Mesothelial cell of epicardium (in vitro differentiated cells): ENCODE measurements at regions not wholly inside any gene's neighbourhood (a gene's known extent, or its start where the extent isn't known, plus 50 kb on each side); places are given as distances from the start of the nearest gene placed in this dataset.
A peak's percentile ranks its signal among the peaks of the same experiment; 100 is the strongest.

Experiments used
- DNase-seq, 2 experiments: peaks; one replicate each; pipeline ENCODE4 v3.0.0; 2021; ENCODE audit warnings: low spot score in 2 of 2; ENCODE audit not compliant: unreplicated experiment in 2 of 2
- H3K27ac Mint-ChIP-seq: 2 replicates; pipeline ENCODE4 v1.8.0; 2021; ENCODE audit warnings: mixed read lengths
- H3K27me3 Mint-ChIP-seq: 2 replicates; pipeline ENCODE4 v1.8.0; 2021; ENCODE audit warnings: low read depth, mixed read lengths
- H3K36me3 Mint-ChIP-seq: 2 replicates; pipeline ENCODE4 v1.8.0; 2021; ENCODE audit warnings: mixed read lengths
- H3K4me1 Mint-ChIP-seq: 2 replicates; pipeline ENCODE4 v1.8.0; 2021; ENCODE audit warnings: mixed read lengths
- H3K4me3 Mint-ChIP-seq: 2 replicates; pipeline ENCODE4 v1.8.0; 2021; ENCODE audit warnings: mild to moderate bottlenecking, moderate library complexity, mixed read lengths
- H3K9me3 Mint-ChIP-seq: 2 replicates; pipeline ENCODE4 v1.8.0; 2021; ENCODE audit warnings: mixed read lengths
- TF ChIP-seq, protein P1 (sequence below): fragments of 200-600 bp; sonication (generic); IDR thresholded peaks from one replicate; pipeline ENCODE4 v1.5.0; 2021; ENCODE audit warnings: antibody characterized with exemption; ENCODE audit not compliant: unreplicated experiment

DNA sequence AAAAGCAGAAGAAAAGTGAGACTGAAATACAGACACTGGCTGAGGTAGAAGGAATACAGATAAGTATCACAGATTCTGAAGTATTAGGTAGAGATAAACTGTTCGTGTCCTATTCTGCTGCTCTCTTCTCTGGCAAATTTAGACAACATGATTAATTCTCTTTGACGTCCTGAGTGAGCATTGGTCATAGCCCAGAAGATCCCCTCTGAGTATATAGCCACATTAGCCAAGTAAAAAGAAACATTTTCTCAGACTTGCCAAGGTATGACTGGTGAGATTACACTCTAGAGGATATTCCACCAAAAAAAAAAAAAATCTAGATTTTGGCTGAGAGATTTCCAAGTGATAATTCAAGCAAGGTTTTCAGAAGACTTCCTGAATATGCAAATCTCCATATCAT is 111.4 kb upstream of the ALCAM start:
- Mint-ChIP-seq H3K4me3 (no peak overlapping the region), H3K27me3 (no peaks in the 10 kb centered on the region), H3K36me3 (peaks cover 2% of the 10 kb centered on the region), H3K27ac (no peak overlapping the region), H3K9me3 (peaks cover 12% of the 10 kb centered on the region), H3K4me1 (peaks cover 30% of the 10 kb centered on the region)
- TF ChIP-seq, protein P1, sequence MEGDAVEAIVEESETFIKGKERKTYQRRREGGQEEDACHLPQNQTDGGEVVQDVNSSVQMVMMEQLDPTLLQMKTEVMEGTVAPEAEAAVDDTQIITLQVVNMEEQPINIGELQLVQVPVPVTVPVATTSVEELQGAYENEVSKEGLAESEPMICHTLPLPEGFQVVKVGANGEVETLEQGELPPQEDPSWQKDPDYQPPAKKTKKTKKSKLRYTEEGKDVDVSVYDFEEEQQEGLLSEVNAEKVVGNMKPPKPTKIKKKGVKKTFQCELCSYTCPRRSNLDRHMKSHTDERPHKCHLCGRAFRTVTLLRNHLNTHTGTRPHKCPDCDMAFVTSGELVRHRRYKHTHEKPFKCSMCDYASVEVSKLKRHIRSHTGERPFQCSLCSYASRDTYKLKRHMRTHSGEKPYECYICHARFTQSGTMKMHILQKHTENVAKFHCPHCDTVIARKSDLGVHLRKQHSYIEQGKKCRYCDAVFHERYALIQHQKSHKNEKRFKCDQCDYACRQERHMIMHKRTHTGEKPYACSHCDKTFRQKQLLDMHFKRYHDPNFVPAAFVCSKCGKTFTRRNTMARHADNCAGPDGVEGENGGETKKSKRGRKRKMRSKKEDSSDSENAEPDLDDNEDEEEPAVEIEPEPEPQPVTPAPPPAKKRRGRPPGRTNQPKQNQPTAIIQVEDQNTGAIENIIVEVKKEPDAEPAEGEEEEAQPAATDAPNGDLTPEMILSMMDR, result no peak
- DNase-seq, result no peak

DNA sequence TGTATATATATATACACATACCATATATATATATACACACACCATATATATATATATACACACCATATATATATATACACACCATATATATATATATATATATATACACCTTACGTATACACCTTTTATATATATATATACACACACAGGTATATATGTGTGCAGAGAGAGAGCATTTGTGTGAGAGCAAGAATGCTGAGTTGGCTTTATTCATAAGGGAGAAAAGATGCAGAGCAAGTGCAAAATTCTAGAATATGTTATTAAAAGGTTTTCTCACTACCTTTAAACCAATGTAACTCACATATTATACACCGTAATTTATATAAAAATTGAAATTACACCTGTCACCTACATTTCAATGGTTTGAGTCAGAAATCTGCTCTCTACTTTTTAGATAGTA is 107.2 kb upstream of the ALCAM start:
- Mint-ChIP-seq H3K4me3 (no peak overlapping the region), H3K27me3 (no peaks in the 10 kb centered on the region), H3K27ac (no peak overlapping the region), H3K9me3 (peaks cover 10% of the 10 kb centered on the region), H3K4me1 (peaks cover 11% of the 10 kb centered on the region), H3K36me3 (peaks cover 3% of the 10 kb centered on the region)
- no peak for DNase-seq
- TF ChIP-seq, protein P1, result no peak

DNA sequence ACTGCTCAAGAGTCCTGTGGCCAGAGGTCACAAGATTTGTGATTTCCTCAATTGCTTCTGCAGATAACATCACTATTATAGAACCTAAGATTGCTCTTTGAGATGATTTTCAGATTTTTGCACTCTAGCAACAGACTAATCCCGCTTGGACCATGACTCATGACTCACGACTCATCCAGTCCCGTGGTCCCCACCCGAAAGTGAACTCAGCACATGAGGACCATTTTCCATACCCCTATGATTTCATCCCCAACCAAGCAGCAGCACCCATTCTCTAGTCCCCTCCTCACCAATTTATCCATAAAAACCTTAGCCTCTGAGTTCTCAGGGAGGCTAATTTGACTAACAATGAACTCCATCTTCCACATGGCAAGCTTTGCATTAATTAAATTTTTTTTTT is 106.3 kb upstream of the ALCAM start:
- no peak overlapping the region for H3K27ac Mint-ChIP-seq
- TF ChIP-seq, protein P1, result no peak
- no peaks in the 10 kb centered on the region for H3K27me3 Mint-ChIP-seq
- peaks cover 10% of the 10 kb centered on the region for H3K9me3 Mint-ChIP-seq
- peaks cover 6% of the 10 kb centered on the region for H3K4me1 Mint-ChIP-seq
- H3K4me3 Mint-ChIP-seq, result no peak overlapping the region
- peaks cover 3% of the 10 kb centered on the region for H3K36me3 Mint-ChIP-seq
- DNase-seq, result no peak

DNA sequence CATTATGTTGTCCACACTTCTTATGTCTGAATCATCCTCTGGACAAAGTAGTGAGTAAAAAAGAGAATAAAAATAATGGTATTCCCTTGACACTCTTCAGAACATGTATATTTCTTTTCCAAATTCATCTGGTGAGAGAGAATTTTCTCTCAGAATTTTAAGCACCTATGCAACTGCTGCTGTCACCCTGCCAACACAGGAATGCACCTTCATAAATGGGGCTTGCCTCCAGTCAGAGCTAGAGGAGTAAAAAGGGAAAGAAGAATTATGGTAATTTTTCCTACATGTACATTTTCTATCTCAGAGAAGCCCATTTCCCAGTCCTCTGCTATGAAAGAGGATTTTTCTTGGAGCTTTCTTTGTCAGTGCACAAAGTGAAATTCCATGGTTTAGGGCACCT is 92.2 kb upstream of the ALCAM start:
- Mint-ChIP-seq H3K27ac (peak overlapping the region; percentile 84), H3K4me1 (peaks cover 21% of the 10 kb centered on the region), H3K36me3 (no peaks in the 10 kb centered on the region), H3K9me3 (peaks cover 19% of the 10 kb centered on the region), H3K4me3 (no peak overlapping the region), H3K27me3 (no peaks in the 10 kb centered on the region)
- no peak for DNase-seq
- TF ChIP-seq, protein P1, result no peak

DNA sequence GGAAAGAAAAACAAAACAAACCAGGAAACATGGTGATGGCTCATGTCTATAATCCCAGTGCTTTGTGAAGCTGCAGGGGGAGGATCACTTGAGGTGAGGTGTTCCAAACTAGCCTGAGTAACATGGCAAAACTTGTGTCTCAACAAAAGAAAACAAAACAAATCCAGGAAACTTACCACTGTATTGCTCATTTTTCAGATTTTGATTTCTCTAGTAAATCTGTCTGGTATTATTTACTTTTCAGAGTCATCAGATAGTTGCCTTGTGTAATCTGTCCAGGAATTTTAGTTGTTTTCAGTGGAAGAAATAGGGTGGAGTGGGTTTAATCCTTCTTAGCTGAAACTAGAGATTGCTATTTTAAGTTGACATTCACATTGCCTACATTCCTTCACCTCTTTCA is 91.8 kb upstream of the ALCAM start:
- H3K4me1 Mint-ChIP-seq, result peaks cover 21% of the 10 kb centered on the region
- TF ChIP-seq, protein P1, result no peak
- peak overlapping the region; percentile 84 for H3K27ac Mint-ChIP-seq
- no peak overlapping the region for H3K4me3 Mint-ChIP-seq
- DNase-seq, result no peak
- H3K36me3 Mint-ChIP-seq, result no peaks in the 10 kb centered on the region
- H3K27me3 Mint-ChIP-seq, result no peaks in the 10 kb centered on the region
- H3K9me3 Mint-ChIP-seq, result peaks cover 19% of the 10 kb centered on the region

DNA sequence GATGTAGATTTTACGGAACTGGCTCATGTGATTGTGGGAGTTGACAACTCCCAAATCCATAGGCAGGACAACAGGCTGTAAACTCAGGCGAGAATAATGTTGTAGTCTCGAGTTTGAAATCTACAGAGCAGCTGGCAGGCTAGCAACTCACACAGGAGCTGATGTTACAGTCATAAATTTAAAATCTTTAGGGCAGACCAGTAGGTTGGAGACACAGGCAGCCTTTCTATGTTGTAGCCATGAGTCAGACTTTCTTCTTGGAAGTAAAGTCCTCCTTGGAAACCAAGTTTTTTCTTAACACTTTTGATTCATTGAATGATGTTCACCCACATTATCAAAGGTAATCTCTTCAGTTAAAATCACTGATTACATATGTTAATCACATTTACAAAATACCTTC is 89.1 kb upstream of the ALCAM start:
- Mint-ChIP-seq H3K27me3 (no peaks in the 10 kb centered on the region), H3K4me3 (no peak overlapping the region)

More for the DNA sequence above, 89.1 kb upstream of the ALCAM start:
- H3K4me1 Mint-ChIP-seq, result peaks cover 29% of the 10 kb centered on the region
- no peaks in the 10 kb centered on the region for H3K36me3 Mint-ChIP-seq
- no peak overlapping the region for H3K27ac Mint-ChIP-seq
- TF ChIP-seq, protein P1, result no peak
- peaks cover 4% of the 10 kb centered on the region for H3K9me3 Mint-ChIP-seq
- DNase-seq, result no peak
